HepG2 (cell line): ENCODE measurements at regions not wholly inside any gene's neighbourhood (a gene's known extent, or its start where the extent isn't known, plus 50 kb on each side); places are given as distances from the start of the nearest gene placed in this dataset.
"Not testable (repeated sequence)": the region's sequence is repeated elsewhere in the genome, so short reads cannot be mapped to it uniquely, and the experiment has no call there.

Source experiments
- ATAC-seq: fragments of 200-7000 bp; cut with Tn5 transposase; 3 replicates; pipeline ENCODE4 v1.9.1; 2020; ENCODE audit warnings: mild to moderate bottlenecking, moderate library complexity
- BruUV-seq: library from RNA; stranded (reverse); fragments of 400-500 nt; replicated peaks from 2 replicates; lab custom pipeline; 2021; lab: Mats Ljungman, UMichigan
- CTCF ChIA-PET: fragments of 300-600 bp; formaldehyde crosslinking; extraction: SDS; loops from one replicate; lab custom pipeline; 2021; ENCODE audit warnings: low total read pairs, inconsistent platforms, low intra/inter-chr PET ratio; lab: Yijun Ruan, JAX
- POLR2A ChIA-PET: fragments of 350-600 bp; sonication (Branson Sonifier 250); formaldehyde crosslinking; loops from one replicate; lab custom pipeline; 2020; ENCODE audit warnings: antibody characterized with exemption, inconsistent platforms; lab: Yijun Ruan, JAX
- DNase-seq: peaks from one replicate; pipeline ENCODE4 v3.0.0-alpha.2; 2015; ENCODE audit warnings: low spot score
- FAIRE-seq: peaks from 3 replicates; lab custom pipeline; 2011; peaks lifted over from hg19 to GRCh38; lab: Jason Lieb, UNC
- H2AFZ ChIP-seq: one replicate; pipeline ENCODE4 v1.6.1; 2011; ENCODE audit warnings: low read length, inconsistent platforms
- H3K27ac ChIP-seq: fragments of 300-600 bp; 3 replicates; pipeline ENCODE4 v1.8.0; 2011; ENCODE audit warnings: mixed run types, mild to moderate bottlenecking, mixed read lengths, low read length, inconsistent platforms; ENCODE audit not compliant: insufficient read depth; ENCODE audit errors: extremely low read length
- H3K27me3 ChIP-seq, 2 experiments: fragments of 200-600 bp in 1 of 2; 2 replicates in 1 of 2; 3 replicates in 1 of 2; pipeline versions ENCODE4 v1.6.0 to v1.8.0; 2011; ENCODE audit warnings: low read length in 2 of 2, mild to moderate bottlenecking in 2 of 2, moderate library complexity in 2 of 2, inconsistent platforms in 1 of 2; ENCODE audit not compliant: insufficient read depth in 2 of 2, control insufficient read depth in 1 of 2
- H3K36me3 ChIP-seq, 2 experiments: fragments of 200-600 bp in 1 of 2; replicated peaks in 1 of 2; 2 replicates in 1 of 2; 3 replicates in 1 of 2; pipeline versions ENCODE4 v1.5.1 to v1.8.0; 2011; ENCODE audit warnings: low read length in 2 of 2, inconsistent platforms in 1 of 2; ENCODE audit not compliant: insufficient read depth in 2 of 2, control insufficient read depth in 1 of 2
- H3K4me1 ChIP-seq: 2 replicates; pipeline ENCODE4 v1.5.1; 2012; ENCODE audit warnings: low read length, inconsistent platforms; ENCODE audit not compliant: insufficient read depth
- H3K4me2 ChIP-seq: 2 replicates; pipeline ENCODE4 v1.6.0; 2011; ENCODE audit warnings: low read depth, low read length, inconsistent platforms
- H3K4me3 ChIP-seq, 3 experiments: fragments of 200-600 bp in 1 of 3; sonication (generic), shearing (Covaris generic) in 1 of 3; replicated peaks in 1 of 3; 2 replicates each; pipeline ENCODE4 v1.5.1; 2011 to 2016; ENCODE audit warnings: low read length in 3 of 3, inconsistent platforms in 2 of 3, low read depth in 2 of 3, mild to moderate bottlenecking in 2 of 3, control low read depth in 1 of 3, mixed read lengths in 1 of 3; ENCODE audit not compliant: insufficient read depth in 1 of 3
- H3K79me2 ChIP-seq: one replicate; pipeline ENCODE4 v1.6.1; 2011; ENCODE audit warnings: low read length, inconsistent platforms; ENCODE audit not compliant: insufficient read depth
- H3K9ac ChIP-seq: 2 replicates; pipeline ENCODE4 v1.6.0; 2011; ENCODE audit warnings: mild to moderate bottlenecking, low read depth, low read length, inconsistent platforms; ENCODE audit not compliant: insufficient read depth
- H3K9me3 ChIP-seq: 2 replicates; pipeline ENCODE4 v1.5.1; 2012; ENCODE audit warnings: mild to moderate bottlenecking, low read length
- H4K20me1 ChIP-seq: 2 replicates; pipeline ENCODE4 v1.6.0; 2011; ENCODE audit warnings: inconsistent platforms, mild to moderate bottlenecking, low read length, moderate library complexity; ENCODE audit not compliant: insufficient read depth
- ATF7 ChIP-seq, 2 experiments: fragments of 450-650 bp in 1 of 2; sonication (generic) in 1 of 2; formaldehyde crosslinking in 1 of 2; IDR thresholded peaks; 2 replicates each; pipeline versions ENCODE4 v1.4.0 to v1.6.1; 2016 to 2020; ENCODE audit warnings: antibody characterized with exemption in 1 of 2, mild to moderate bottlenecking in 1 of 2, missing genetic modification reagents in 1 of 2
- CREB1 ChIP-seq, 2 experiments: fragments of 450-650 bp in 1 of 2; IDR thresholded peaks; 2 replicates each; pipeline ENCODE4 v1.6.1; 2016 to 2017; ENCODE audit warnings: control low read depth in 1 of 2, mild to moderate bottlenecking in 1 of 2, missing compliant biosample characterization in 1 of 2, missing genetic modification characterization in 1 of 2
- HNF4G ChIP-seq, 2 experiments: sonication (generic) in 1 of 2; formaldehyde crosslinking in 1 of 2; IDR thresholded peaks; 2 replicates each; pipeline versions ENCODE4 v1.4.0 to v1.6.1; 2011 to 2020; ENCODE audit warnings: borderline replicate concordance in 2 of 2, low read depth in 2 of 2, mild to moderate bottlenecking in 2 of 2, low read length in 1 of 2, missing genetic modification reagents in 1 of 2, moderate library complexity in 1 of 2
- RELA ChIP-seq: sonication (generic); formaldehyde crosslinking; IDR thresholded peaks from 2 replicates; pipeline ENCODE4 v1.4.0; 2020; ENCODE audit warnings: missing genetic modification reagents
- RERE ChIP-seq: IDR thresholded peaks from 2 replicates; pipeline ENCODE4 v1.6.1; 2016; ENCODE audit warnings: low read depth, missing genetic modification reagents, missing compliant biosample characterization
- WGBS: methylation state at CpG from one replicate; pipeline ENCODE4 v1.1.6; 2017; ENCODE audit warnings: low lambda C conversion rate; 5-methylcytosine and 5-hydroxymethylcytosine counted together
- in situ Hi-C: cut with HindIII; loops from 2 replicates; pipeline ENCODE4 v1.10.0; 2017; ENCODE audit warnings: low pct_unique_long_range_greater_than_20kb; ENCODE audit not compliant: extremely low pct_ligation_motif_present
- intact Hi-C: fragments of 100-400 bp; cut with micrococcal nuclease; formaldehyde crosslinking; loops from one replicate; pipeline ENCODE4 v1.10.0; 2022; ENCODE audit not compliant: unreplicated experiment

- TF ChIP-seq RERE (no peak), HNF4G (IDR thresholded peaks at IDR 0.05; ENCODE audit: borderline replicate concordance, low read depth, low read length) (no peak), HNF4G (CRISPR knock-in tag; IDR thresholded peaks at IDR 0.05; ENCODE audit: borderline replicate concordance, low read depth) (no peak), RELA (CRISPR knock-in tag) (no peak)
Measured at GRCh38 chr16:7772722-7773121, 440.1 kb downstream of the RBFOX1 start (continued).

- H2AFZ ChIP-seq; POLR2A ChIA-PET; in situ Hi-C loops; H3K27ac ChIP-seq; H3K79me2 ChIP-seq; H3K4me2 ChIP-seq; H4K20me1 ChIP-seq; H3K4me1 ChIP-seq; CTCF ChIA-PET; H3K36me3 ChIP-seq; H3K9ac ChIP-seq; FAIRE-seq; H3K27me3 ChIP-seq; ATAC-seq; DNase-seq; intact Hi-C loops; H3K4me3 ChIP-seq; BruUV-seq; TF ChIP-seq ATF7, CREB1 (CRISPR knock-in tag; IDR thresholded peaks at IDR 0.05): not testable (repeated sequence)
- peaks cover 20% of the 10 kb centered on the region for H3K9me3 ChIP-seq
- WGBS = 7% methylated on average over 6 of the region's 6 CpGs
- TF ChIP-seq ATF7 (IDR thresholded peaks at IDR 0.05) (peak; percentile 82), CREB1 (IDR thresholded peaks at IDR 0.05) (peak; percentile 91)
Measured at GRCh38 chr16:7769091-7769490, 436.4 kb downstream of the RBFOX1 start.
